ENCODE measurements at regions not wholly inside any gene's neighbourhood (a gene's known extent, or its start where the extent isn't known, plus 50 kb on each side); places are given as distances from the start of the nearest gene placed in this dataset.
"Not testable (repeated sequence)": the region's sequence is repeated elsewhere in the genome, so short reads cannot be mapped to it uniquely, and the experiment has no call there.

DNA sequence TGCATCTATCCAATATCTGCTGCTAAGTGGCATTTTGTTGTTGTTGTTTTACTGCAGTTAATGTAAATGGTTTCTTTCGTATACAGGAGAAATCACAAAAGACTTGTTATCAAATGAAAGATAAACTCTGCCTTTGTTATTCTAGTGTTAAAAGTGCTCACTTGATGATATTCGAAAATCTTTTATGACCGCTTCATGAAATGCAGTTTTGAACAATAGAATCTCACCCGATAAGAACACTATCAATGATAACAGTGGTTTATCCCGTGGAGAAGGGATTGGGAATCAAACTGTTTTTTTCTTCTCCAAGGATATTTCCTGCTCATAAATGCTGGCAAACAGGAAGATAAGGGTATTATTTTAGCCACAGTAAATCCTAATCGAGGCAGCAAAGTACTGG lies 1366.3 kb downstream of the OLFM4 start:
- no peak overlapping the region for H3K27ac ChIP-seq (ENCODE audit: low read depth, low read length)
- ChIA-PET CTCF (no interaction called here), POLR2A (no interaction called here)
- no peak overlapping the region for H3K4me3 Mint-ChIP-seq
- H3K36me3 Mint-ChIP-seq = no peaks in the 10 kb centered on the region
- no peaks in the 10 kb centered on the region for H3K36me3 ChIP-seq (ENCODE audit: insufficient read depth, low read length)
- DNase-seq = no peak
- H3K27ac Mint-ChIP-seq = no peak overlapping the region
- H3K4me3 ChIP-seq (ENCODE audit: low read length) = no peak overlapping the region
- no peaks in the 10 kb centered on the region for H3K27me3 Mint-ChIP-seq
- no peaks in the 10 kb centered on the region for H3K27me3 ChIP-seq (ENCODE audit: insufficient read depth, low read length, poor library complexity, severe bottlenecking)
- no peaks in the 10 kb centered on the region for H3K4me1 ChIP-seq (ENCODE audit: insufficient read depth, low read length)
- H3K4me1 Mint-ChIP-seq = no peaks in the 10 kb centered on the region
- no peaks in the 10 kb centered on the region for H3K9me3 ChIP-seq (ENCODE audit: low read length)
- H3K9me3 Mint-ChIP-seq = peaks cover 14 to 32% (median 15%) of the 10 kb centered on the region in 5 donors

DNA sequence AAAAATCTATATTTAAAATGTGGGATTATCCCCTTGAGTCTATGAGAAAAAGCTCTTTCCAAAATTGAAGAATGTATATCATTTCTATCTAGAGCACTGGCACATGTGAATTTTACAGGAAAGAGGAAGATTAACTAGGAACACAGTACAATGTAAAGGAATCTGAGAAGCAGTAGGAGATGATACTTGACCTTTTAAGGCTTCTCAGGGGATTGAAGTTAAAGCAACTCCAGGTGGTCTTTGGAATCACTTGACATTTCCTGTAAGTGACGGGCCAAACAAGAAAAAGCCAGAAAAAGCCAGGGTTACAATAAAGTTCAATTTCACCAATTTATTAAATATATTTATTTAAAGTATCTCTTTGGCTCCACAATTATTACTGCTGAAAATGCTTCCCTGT lies 1373.9 kb downstream of the OLFM4 start:
- Histone ChIP-seq H3K36me3 (ENCODE audit: insufficient read depth, low read length) (no peaks in the 10 kb centered on the region), H3K4me1 (ENCODE audit: insufficient read depth, low read length) (no peaks in the 10 kb centered on the region), H3K9me3 (ENCODE audit: low read length) (no peaks in the 10 kb centered on the region), H3K27me3 (ENCODE audit: insufficient read depth, low read length, poor library complexity, severe bottlenecking) (no peaks in the 10 kb centered on the region), H3K27ac (ENCODE audit: low read depth, low read length) (no peak overlapping the region), H3K4me3 (ENCODE audit: low read length) (no peak overlapping the region)
- Mint-ChIP-seq H3K27ac (no peak overlapping the region), H3K36me3 (no peaks in the 10 kb centered on the region), H3K4me3 (no peak overlapping the region), H3K27me3 (no peaks in the 10 kb centered on the region), H3K9me3 (peaks cover 6 to 31% (median 11%) of the 10 kb centered on the region in 5 donors), H3K4me1 (no peaks in the 10 kb centered on the region)
- ChIA-PET CTCF (no interaction called here), POLR2A (no interaction called here)
- DNase-seq = no peak

DNA sequence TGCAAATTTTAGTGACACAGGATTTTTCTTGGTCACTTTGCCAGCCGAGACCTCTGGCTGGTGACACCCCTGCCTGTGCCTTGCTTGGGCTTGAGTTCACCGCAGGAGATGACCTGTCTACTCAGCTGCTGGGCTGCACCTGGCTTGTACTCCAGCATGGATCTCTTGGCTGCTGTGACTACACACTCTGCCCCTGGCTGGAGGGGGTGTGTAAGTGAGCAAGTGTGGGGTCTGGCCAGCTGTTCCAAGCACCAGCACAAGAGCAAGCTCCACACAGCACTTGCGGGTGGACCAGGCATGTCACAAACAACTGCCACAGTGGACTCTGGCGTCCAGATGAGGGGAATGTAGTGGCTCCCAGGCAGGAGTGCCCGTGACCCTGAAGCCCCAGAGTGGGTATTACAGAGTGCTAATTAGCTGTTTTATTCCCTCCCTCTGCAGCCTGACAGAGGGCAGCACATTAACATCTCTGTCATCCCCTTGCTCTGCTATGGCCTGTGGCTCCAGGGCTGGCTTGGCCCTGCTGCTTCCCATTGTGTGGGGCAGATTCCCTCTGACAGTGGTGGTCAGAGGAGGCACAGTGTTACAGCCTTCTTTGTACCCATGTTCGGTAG lies 1387.2 kb downstream of the OLFM4 start:
- Mint-ChIP-seq H3K36me3 (peaks cover 0 to 1% (median 0%) of the 10 kb centered on the region in 3 donors), H3K27me3 (no peaks in the 10 kb centered on the region), H3K4me1 (no peaks in the 10 kb centered on the region), H3K4me3 (no peak overlapping the region), H3K9me3 (peaks cover 0 to 30% (median 9%) of the 10 kb centered on the region in 5 donors), H3K27ac (no peak overlapping the region)
- Histone ChIP-seq H3K36me3 (ENCODE audit: insufficient read depth, low read length) (no peaks in the 10 kb centered on the region), H3K9me3 (ENCODE audit: low read length) (no peaks in the 10 kb centered on the region), H3K27ac (ENCODE audit: low read depth, low read length) (no peak overlapping the region), H3K4me1 (ENCODE audit: insufficient read depth, low read length) (no peaks in the 10 kb centered on the region), H3K27me3 (ENCODE audit: insufficient read depth, low read length, poor library complexity, severe bottlenecking) (no peaks in the 10 kb centered on the region), H3K4me3 (ENCODE audit: low read length) (no peak overlapping the region)
- ChIA-PET POLR2A (no interaction called here), CTCF (no interaction called here)
- DNase-seq = no peak

DNA sequence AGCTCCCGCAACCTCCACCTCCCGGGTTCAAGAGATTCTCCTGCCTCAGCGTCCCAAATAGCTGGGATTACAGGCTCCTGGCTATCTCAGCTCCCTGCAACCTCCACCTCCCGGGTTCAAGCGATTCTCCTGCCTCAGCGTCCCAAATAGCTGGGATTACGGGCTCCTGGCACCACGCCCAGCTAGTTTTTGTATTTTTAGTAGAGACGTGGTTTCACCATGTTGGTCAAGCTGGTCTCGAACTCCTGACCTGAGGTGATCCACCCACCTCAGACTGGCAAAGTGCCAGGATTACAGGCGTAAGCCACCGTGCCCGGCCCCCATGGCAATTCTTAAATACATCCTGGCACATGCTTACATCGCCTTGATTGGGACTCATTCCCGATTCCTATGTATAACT lies 1394.3 kb downstream of the OLFM4 start:
- H3K36me3 ChIP-seq (ENCODE audit: insufficient read depth, low read length); H3K4me1 Mint-ChIP-seq; H3K36me3 Mint-ChIP-seq; H3K27ac Mint-ChIP-seq; POLR2A ChIA-PET; H3K27me3 Mint-ChIP-seq; H3K4me1 ChIP-seq (ENCODE audit: insufficient read depth, low read length); H3K4me3 Mint-ChIP-seq; DNase-seq; H3K4me3 ChIP-seq (ENCODE audit: low read length); H3K27ac ChIP-seq (ENCODE audit: low read depth, low read length); H3K9me3 ChIP-seq (ENCODE audit: low read length); H3K27me3 ChIP-seq (ENCODE audit: insufficient read depth, low read length, poor library complexity, severe bottlenecking): not testable (repeated sequence)
- peaks cover 3 to 22% (median 10%) of the 10 kb centered on the region in 5 donors for H3K9me3 Mint-ChIP-seq
- CTCF ChIA-PET = interaction anchor here (0.7 kb wide), 1 partner anchor 16 kb away, joined by 5 read pairs; no protein-coding TSS in a partner anchor

DNA sequence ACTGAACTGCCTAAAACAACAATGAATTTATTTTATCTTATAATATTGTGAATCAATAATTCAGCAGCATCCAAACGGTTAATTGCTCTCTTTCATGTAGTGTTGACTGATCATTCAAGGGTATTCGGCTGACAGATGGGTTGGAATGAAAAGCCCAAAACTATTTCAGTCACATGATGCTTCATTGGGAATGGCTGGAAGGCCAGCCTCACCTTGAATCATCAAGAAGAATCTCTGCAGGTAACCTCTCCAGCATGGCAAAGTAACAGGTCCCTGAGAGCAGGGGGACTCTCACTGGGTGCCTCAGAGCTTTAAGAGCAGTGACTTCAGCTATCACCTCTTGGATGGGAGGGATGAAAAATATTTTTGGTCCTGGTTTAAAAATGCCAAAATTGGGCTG lies 1395.7 kb downstream of the OLFM4 start:
- H3K27ac ChIP-seq (ENCODE audit: low read depth, low read length) = no peak overlapping the region
- H3K27me3 ChIP-seq (ENCODE audit: insufficient read depth, low read length, poor library complexity, severe bottlenecking) = no peaks in the 10 kb centered on the region
- no peaks in the 10 kb centered on the region for H3K4me1 ChIP-seq (ENCODE audit: insufficient read depth, low read length)
- no peaks in the 10 kb centered on the region for H3K27me3 Mint-ChIP-seq
- no peak overlapping the region for H3K4me3 ChIP-seq (ENCODE audit: low read length)
- no peaks in the 10 kb centered on the region for H3K36me3 Mint-ChIP-seq
- H3K27ac Mint-ChIP-seq = no peak overlapping the region
- DNase-seq = no peak
- H3K4me3 Mint-ChIP-seq = no peak overlapping the region
- ChIA-PET POLR2A (no interaction called here), CTCF (no interaction called here)
- H3K36me3 ChIP-seq (ENCODE audit: insufficient read depth, low read length) = no peaks in the 10 kb centered on the region
- no peaks in the 10 kb centered on the region for H3K4me1 Mint-ChIP-seq
- peaks cover 3 to 30% (median 10%) of the 10 kb centered on the region in 5 donors for H3K9me3 Mint-ChIP-seq
- no peaks in the 10 kb centered on the region for H3K9me3 ChIP-seq (ENCODE audit: low read length)

DNA sequence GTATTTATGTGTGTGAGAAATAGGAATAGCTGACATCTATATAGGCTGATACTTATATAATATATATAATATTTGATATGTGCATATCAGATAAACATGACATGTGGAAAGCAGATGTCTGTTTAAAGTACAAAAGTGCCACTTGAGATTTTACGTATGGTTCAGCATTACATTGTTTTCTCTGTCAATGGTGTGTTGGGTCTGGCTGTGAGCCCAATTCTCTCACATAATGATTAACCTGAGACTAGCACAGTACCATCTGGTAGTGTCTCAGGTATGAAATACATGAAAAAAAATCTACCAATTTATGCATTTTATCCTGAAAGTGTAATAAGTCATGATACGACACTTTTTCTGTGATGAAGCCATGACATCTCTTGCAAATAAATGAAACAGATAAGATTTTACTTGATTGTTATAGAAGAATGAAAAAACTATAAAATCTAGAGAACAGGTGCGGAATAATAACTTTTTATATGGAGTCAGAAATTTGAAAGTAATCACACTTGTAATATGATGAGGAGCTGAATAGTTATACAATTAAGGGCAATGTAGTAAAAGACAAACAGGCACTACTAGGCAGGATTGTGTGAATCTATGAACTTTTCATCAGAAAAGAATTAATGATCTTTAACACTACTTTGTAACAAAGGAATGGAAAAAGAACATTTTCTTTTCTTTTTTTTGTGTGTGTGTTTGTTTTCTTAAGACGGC lies 1405.0 kb downstream of the OLFM4 start:
- H3K36me3 ChIP-seq (ENCODE audit: insufficient read depth, low read length) = no peaks in the 10 kb centered on the region
- DNase-seq = no peak
- H3K27ac ChIP-seq (ENCODE audit: low read depth, low read length) = no peak overlapping the region
- no peak overlapping the region for H3K27ac Mint-ChIP-seq
- POLR2A ChIA-PET = no interaction called here
- H3K4me1 ChIP-seq (ENCODE audit: insufficient read depth, low read length) = no peaks in the 10 kb centered on the region
- no peak overlapping the region for H3K4me3 Mint-ChIP-seq
- H3K9me3 ChIP-seq (ENCODE audit: low read length) = no peaks in the 10 kb centered on the region
- H3K4me1 Mint-ChIP-seq = no peaks in the 10 kb centered on the region
- CTCF ChIA-PET = no interaction called here
- H3K27me3 ChIP-seq (ENCODE audit: insufficient read depth, low read length, poor library complexity, severe bottlenecking) = no peaks in the 10 kb centered on the region
- H3K27me3 Mint-ChIP-seq = no peaks in the 10 kb centered on the region
- no peaks in the 10 kb centered on the region for H3K36me3 Mint-ChIP-seq
- no peak overlapping the region for H3K4me3 ChIP-seq (ENCODE audit: low read length)
- H3K9me3 Mint-ChIP-seq = peaks cover 11 to 42% (median 15%) of the 10 kb centered on the region in 5 donors

DNA sequence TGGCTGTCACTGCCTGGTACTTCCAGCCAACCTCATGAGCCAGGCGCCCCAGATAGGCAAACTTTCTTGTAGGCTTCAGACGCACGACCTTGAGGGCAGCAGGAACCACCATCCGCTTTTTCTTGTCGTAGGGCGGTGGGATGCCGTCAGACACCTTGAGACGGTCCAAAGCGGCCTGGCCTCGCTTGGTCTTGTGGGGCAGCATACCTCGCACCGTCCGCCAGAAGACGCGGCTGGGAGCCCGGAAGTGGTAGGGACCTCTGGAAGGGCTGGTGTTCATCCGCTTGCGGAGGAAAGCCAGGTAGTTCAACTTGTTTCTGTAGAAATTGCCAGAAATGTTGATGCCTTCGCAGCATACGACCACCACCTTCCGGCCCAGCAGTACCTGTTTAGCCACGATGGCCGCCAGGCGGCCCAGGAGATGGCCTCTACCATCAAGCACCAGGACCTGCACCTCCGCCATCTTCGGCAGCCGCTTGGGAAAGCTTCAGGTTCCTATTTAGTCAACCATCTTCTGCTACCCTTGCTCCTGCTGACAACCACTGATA lies 1412.3 kb downstream of the OLFM4 start:
- H3K9me3 Mint-ChIP-seq = peaks cover 2 to 30% (median 10%) of the 10 kb centered on the region in 5 donors
- not testable (repeated sequence) for H3K27ac Mint-ChIP-seq

DNA sequence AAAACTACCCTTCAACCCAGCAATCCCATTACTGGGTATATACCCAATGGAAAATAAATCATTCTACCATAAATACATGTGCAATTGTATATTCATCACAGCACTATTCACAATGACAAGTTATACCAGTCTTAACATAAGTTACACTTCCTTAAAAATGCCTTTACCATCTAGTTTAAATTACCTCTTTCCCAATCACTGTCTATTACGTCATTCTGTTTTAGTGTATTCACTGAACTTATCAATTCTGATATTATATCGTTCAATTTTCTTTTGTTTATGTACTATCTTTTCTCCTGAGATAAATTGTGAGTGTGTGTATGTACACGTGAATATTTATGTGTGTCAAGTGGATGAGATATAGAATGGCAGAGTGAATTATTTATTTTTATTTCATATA lies 1416.8 kb downstream of the OLFM4 start:
- Histone ChIP-seq H3K9me3 (ENCODE audit: low read length) (no peaks in the 10 kb centered on the region), H3K36me3 (ENCODE audit: insufficient read depth, low read length) (no peaks in the 10 kb centered on the region), H3K27me3 (ENCODE audit: insufficient read depth, low read length, poor library complexity, severe bottlenecking) (no peaks in the 10 kb centered on the region), H3K27ac (ENCODE audit: low read depth, low read length) (no peak overlapping the region), H3K4me1 (ENCODE audit: insufficient read depth, low read length) (no peaks in the 10 kb centered on the region), H3K4me3 (ENCODE audit: low read length) (no peak overlapping the region)
- ChIA-PET CTCF (no interaction called here), POLR2A (no interaction called here)
- Mint-ChIP-seq H3K27ac (no peak overlapping the region), H3K4me1 (no peaks in the 10 kb centered on the region), H3K9me3 (peaks cover 0 to 22% (median 7%) of the 10 kb centered on the region in 5 donors), H3K36me3 (no peaks in the 10 kb centered on the region), H3K4me3 (no peak overlapping the region), H3K27me3 (no peaks in the 10 kb centered on the region)
- DNase-seq = no peak

More for the DNA sequence above, 1412.3 kb downstream of the OLFM4 start:
- DNase-seq; H3K27me3 ChIP-seq (ENCODE audit: insufficient read depth, low read length, poor library complexity, severe bottlenecking); H3K4me1 ChIP-seq (ENCODE audit: insufficient read depth, low read length); H3K4me3 ChIP-seq (ENCODE audit: low read length); H3K27me3 Mint-ChIP-seq; H3K4me3 Mint-ChIP-seq; H3K4me1 Mint-ChIP-seq; H3K9me3 ChIP-seq (ENCODE audit: low read length); H3K27ac ChIP-seq (ENCODE audit: low read depth, low read length); H3K36me3 ChIP-seq (ENCODE audit: insufficient read depth, low read length); CTCF ChIA-PET; POLR2A ChIA-PET; H3K36me3 Mint-ChIP-seq: not testable (repeated sequence)

Data from CD8-positive, alpha-beta memory T cell (primary cell).